NCI-H345 (cell line): ENCODE measurements at regions not wholly inside any gene's neighbourhood (a gene's known extent, or its start where the extent isn't known, plus 50 kb on each side); places are given as distances from the start of the nearest gene placed in this dataset.
"Not testable (repeated sequence)": the region's sequence is repeated elsewhere in the genome, so short reads cannot be mapped to it uniquely, and the experiment has no call there.

Experiments used
- DNase-seq: peaks from one replicate; lab custom pipeline; 2025; lab: John Stamatoyannopoulos, UW

GRCh38 chr4:27728892-27729291 lies 868.3 kb downstream of the STIM2 start:
- no peak for DNase-seq

GRCh38 chr4:27742816-27743215 lies 882.2 kb downstream of the STIM2 start:
- no peak for DNase-seq

- no peak for DNase-seq
These were observed 899.3 kb downstream of the STIM2 start for GRCh38 chr4:27759611-27760575.

- no peak for DNase-seq
These were observed 903.3 kb downstream of the STIM2 start for GRCh38 chr4:27763830-27764525.

- DNase-seq: no peak
These were observed 903.8 kb downstream of the STIM2 start for GRCh38 chr4:27764526-27764837.

- DNase-seq: no peak
These were observed 910.3 kb downstream of the STIM2 start for GRCh38 chr4:27770895-27771294.

- DNase-seq: peak; percentile 18
These were observed 914.5 kb downstream of the STIM2 start for GRCh38 chr4:27775156-27775555.

GRCh38 chr4:27779827-27780226 lies 919.2 kb downstream of the STIM2 start:
- no peak for DNase-seq

GRCh38 chr4:27787195-27787594 lies 926.6 kb downstream of the STIM2 start:
- DNase-seq: no peak

- DNase-seq: no peak
These were observed 929.1 kb downstream of the STIM2 start for GRCh38 chr4:27789773-27790172.

- no peak for DNase-seq
These were observed 930.3 kb downstream of the STIM2 start for GRCh38 chr4:27790911-27791310.

- DNase-seq: no peak
These were observed 931.0 kb downstream of the STIM2 start for GRCh38 chr4:27791640-27792039.

GRCh38 chr4:27807207-27807606 lies 946.6 kb downstream of the STIM2 start:
- DNase-seq: no peak

GRCh38 chr4:27811948-27812347 lies 951.3 kb downstream of the STIM2 start:
- no peak for DNase-seq

- not testable (repeated sequence) for DNase-seq
These were observed 952.6 kb downstream of the STIM2 start for GRCh38 chr4:27813226-27813625.

GRCh38 chr4:27813699-27814425 lies 953.2 kb downstream of the STIM2 start:
- not testable (repeated sequence) for DNase-seq

- DNase-seq: no peak
These were observed 958.6 kb downstream of the STIM2 start for GRCh38 chr4:27819246-27819645.

GRCh38 chr4:27828843-27829242 lies 968.2 kb downstream of the STIM2 start:
- DNase-seq: no peak

- no peak for DNase-seq
These were observed 969.6 kb downstream of the STIM2 start for GRCh38 chr4:27830251-27830650.

- no peak for DNase-seq
These were observed 975.2 kb downstream of the STIM2 start for GRCh38 chr4:27835851-27836250.

GRCh38 chr4:27836523-27836922 lies 975.9 kb downstream of the STIM2 start:
- no peak for DNase-seq

- no peak for DNase-seq
These were observed 983.1 kb downstream of the STIM2 start for GRCh38 chr4:27843776-27844175.

GRCh38 chr4:27844376-27844775 lies 983.7 kb downstream of the STIM2 start:
- DNase-seq: no peak
